Sciatic nerve (tissue), 2 donors: ENCODE measurements at regions not wholly inside any gene's neighbourhood (a gene's known extent, or its start where the extent isn't known, plus 50 kb on each side); places are given as distances from the start of the nearest gene placed in this dataset.

Experiments
- ATAC-seq: fragments of 200-7000 bp; cut with Tn5 transposase; one replicate; pipeline ENCODE4 v1.9.1; 2020; ENCODE audit warnings: mild to moderate bottlenecking, moderate library complexity
- DNase-seq: peaks from one replicate; pipeline ENCODE4 v3.0.0-alpha.2; 2020; ENCODE audit warnings: low spot score
- intact Hi-C: fragments of 100-400 bp; cut with DNase I; formaldehyde crosslinking; loops from one replicate; pipeline ENCODE4 v1.14.2; 2022
- donor health status: DM: no; HTN: no; CAD: no.
- donor health status: DM: no; HTN: no; CAD: no.

- ATAC-seq (no peak), DNase-seq (no peak)
- intact Hi-C loops, result no loop called here
Observed at GRCh38 chr3:147809206-147809605, 400.0 kb downstream of the ZIC1 start.

DNA sequence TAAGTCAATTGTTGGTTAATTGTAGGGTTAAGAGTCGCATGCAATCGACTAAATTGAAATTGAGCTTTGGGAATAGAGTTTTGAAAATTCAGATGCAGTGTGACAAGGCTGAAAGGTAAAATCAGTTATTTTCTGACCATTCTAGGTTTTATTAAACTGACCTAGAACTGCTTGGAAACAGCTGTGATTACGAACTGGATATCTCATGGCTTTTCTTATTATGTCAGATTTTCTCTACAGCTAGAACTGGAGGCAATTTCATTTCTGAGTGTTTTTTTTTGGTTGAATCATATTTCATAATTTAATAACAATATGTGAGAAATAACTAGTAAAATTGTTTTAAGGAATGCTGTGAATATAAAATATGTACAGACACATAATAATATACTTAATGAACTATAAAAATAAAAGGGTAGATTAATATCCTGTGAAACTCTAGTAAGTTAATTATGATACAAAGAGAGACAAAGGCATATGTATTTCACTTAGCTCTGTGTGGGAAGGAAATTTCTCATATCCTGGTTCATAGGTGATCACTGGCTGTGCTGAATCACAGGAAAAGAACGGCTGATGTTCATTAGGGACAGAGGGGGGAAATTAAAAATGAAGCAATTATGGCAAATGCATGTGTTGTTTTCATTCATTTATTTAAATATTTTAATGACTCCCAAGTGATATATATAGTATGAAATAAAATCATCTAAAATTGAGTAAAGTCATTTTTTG is 403.2 kb downstream of the ZIC1 start:
- no peak for DNase-seq
- intact Hi-C loops, result no loop called here
- ATAC-seq, result no peak

- intact Hi-C loops, result no loop called here
- ATAC-seq (no peak), DNase-seq (no peak)
Observed at GRCh38 chr3:147813256-147813655, 404.1 kb downstream of the ZIC1 start.

DNA sequence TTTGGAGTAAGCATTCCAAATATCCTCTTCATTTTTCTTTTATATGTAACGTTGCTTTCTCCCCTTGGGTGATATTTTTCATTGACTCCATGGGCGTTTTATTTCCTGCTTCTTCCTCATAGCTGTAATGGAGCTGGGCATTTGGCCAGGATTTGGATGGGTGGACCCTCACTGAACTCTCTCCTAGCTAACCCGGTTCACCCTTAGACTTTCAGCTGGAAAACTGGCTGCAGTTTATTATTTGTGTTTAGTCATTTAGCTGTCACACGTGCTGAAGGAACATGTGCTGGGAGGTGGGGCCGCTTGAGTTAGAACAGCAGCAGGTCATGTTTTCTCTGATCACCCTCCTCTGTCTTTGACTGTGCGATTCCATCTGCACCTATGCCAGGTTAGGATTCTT is 407.6 kb downstream of the ZIC1 start:
- DNase-seq (peak; percentile 79), ATAC-seq (peak; percentile 90)
- intact Hi-C loops, result no loop called here

DNA sequence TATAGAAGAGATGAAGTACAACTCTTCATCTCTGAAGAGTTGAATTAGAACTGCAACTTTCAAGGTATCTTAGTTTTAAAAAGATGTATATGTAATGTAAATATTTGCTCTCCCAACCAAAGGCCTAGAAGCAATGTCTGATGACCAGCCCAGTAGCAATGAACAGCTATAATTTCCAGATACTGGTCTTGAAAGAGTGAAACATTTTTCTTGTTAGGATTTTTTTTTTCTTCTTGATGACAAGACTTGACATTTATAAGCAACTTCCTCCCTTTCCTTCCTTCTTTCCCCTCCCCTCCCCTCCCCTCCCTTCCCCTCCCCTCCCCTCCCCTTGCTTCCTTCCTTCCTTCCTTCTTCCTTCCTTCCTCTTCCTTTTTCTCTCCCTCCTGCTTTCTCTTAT is 423.4 kb downstream of the ZIC1 start:
- DNase-seq (no peak), ATAC-seq (no peak)
- intact Hi-C loops, result no loop called here

- DNase-seq (no peak), ATAC-seq (no peak)
- intact Hi-C loops, result no loop called here
Observed at GRCh38 chr3:147836330-147836729, 427.2 kb downstream of the ZIC1 start.

- intact Hi-C loops, result no loop called here
- DNase-seq (no peak), ATAC-seq (no peak)
Observed at GRCh38 chr3:147838652-147839051, 429.5 kb downstream of the ZIC1 start.

- intact Hi-C loops, result no loop called here
- no peak for ATAC-seq
Observed at GRCh38 chr3:147843331-147843730, 434.2 kb downstream of the ZIC1 start.

DNA sequence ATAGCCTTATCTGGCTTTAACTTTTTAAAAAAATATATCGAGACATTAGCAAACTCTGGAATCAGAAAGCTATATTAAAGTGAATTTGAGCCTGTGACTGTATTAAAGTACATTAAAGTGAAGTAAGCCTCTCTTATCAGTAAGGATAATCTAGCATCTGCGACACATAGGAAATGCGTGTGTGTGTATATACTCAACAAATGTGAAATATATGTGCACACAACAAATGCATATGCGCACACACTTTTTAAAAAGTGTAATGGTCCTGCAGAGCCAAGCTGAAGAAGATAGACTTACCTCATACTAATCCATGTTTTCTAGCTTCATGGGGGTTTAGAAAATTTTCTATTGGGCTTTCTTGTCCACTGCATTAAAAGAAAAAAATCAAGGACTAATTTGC is 437.1 kb downstream of the ZIC1 start:
- intact Hi-C loops, result no loop called here
- ATAC-seq, result no peak
- no peak for DNase-seq

More at GRCh38 chr3:147843331-147843730, 434.2 kb downstream of the ZIC1 start:
- no peak for DNase-seq

- intact Hi-C loops, result no loop called here
- no peak for ATAC-seq
- no peak for DNase-seq
Observed at GRCh38 chr3:147846854-147847478, 437.8 kb downstream of the ZIC1 start.

- no peak for DNase-seq
- intact Hi-C loops, result no loop called here
- ATAC-seq, result no peak
Observed at GRCh38 chr3:147851062-147851461, 441.9 kb downstream of the ZIC1 start.

DNA sequence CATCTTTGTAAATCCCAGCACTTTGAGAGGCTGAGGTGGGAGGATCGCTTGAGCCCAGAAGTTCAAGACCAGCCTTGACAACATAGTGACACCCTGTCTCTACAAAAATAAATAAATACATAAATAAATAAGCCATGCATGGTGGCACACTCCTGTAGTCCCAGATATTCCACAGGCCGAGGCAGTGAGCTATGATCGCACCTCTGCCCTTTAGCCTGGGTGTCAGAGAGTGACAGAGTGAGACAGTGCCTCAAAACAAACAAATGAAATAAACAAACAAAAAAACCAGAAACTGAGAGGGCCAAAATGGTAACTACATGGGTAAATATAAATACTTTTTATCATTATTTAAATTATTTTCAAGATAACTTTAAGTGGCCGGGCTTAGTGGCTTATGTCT is 445.4 kb downstream of the ZIC1 start:
- no peak for ATAC-seq
- no peak for DNase-seq
- intact Hi-C loops, result no loop called here

GRCh38 chr3:147864754-147865354 is 455.7 kb downstream of the ZIC1 start:
- intact Hi-C loops, result no loop called here
- no peak for DNase-seq
- no peak for ATAC-seq

- ATAC-seq, result no peak
- intact Hi-C loops, result no loop called here
- no peak for DNase-seq
Observed at GRCh38 chr3:147866561-147866960, 457.4 kb downstream of the ZIC1 start.

GRCh38 chr3:147872568-147872967 is 463.4 kb downstream of the ZIC1 start:
- no peak for DNase-seq
- intact Hi-C loops, result no loop called here
- ATAC-seq, result no peak

- ATAC-seq (no peak), DNase-seq (no peak)
- intact Hi-C loops, result no loop called here
Observed at GRCh38 chr3:147875498-147875897, 466.3 kb downstream of the ZIC1 start.

DNA sequence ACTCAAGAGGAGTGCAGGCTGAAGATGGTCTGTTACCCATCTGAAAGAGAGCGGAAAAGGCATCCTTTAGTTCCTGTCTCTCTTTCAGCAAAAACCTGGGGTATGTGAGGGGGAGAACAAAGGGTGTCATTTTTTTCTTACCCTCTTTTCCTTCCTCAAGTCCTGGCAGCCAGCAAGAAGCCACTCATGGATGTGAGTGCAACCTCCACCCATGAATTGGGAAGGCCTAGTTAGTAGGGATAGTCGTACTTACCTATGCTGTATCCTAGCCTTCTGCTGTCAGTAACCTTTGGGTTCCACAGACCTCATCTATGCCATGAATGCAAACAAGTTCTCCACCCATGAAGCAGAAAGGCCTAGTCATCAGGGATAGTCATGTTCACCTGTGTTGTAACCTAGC is 472.8 kb downstream of the ZIC1 start:
- no peak for DNase-seq
- intact Hi-C loops, result no loop called here
- no peak for ATAC-seq

DNA sequence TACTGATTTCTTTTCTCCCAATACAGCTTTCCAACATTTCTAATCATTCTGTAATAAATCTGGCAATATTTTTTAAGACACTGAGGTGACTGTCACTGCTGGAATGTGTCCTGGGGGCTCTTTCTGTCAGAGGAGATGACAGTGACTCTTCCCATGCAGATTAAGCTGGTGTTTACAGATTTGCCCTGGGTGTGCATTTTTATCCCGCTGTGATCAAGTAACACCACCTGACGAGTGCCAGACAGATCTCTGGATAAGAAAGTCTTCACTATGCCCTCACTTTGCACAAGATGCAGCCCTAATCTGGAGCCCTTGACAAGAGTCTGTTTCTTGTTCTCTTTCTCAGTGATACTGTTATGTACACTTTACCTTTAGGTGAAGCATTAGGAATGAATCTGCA is 477.7 kb downstream of the ZIC1 start:
- DNase-seq, result no peak
- ATAC-seq, result no peak
- intact Hi-C loops, result no loop called here

DNA sequence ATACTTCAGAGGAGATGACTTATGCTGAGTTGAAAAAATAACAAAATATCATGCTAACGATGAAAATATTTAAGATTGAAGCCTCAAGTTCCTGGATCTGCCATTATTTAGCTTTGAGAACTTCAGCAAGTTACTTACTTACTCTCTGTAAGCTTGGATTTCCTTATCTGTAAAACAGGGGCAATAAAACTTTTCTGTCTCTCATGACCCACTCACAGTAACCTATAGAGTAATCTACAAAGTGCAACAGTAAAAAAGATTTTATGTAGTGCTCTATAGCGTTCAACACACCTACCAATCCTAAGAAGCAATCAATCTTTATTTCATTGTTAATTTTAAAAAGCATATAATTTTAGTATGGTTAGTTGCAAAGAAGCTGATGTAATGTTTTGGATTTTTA is 478.6 kb downstream of the ZIC1 start:
- intact Hi-C loops, result no loop called here
- DNase-seq (no peak), ATAC-seq (no peak)

DNA sequence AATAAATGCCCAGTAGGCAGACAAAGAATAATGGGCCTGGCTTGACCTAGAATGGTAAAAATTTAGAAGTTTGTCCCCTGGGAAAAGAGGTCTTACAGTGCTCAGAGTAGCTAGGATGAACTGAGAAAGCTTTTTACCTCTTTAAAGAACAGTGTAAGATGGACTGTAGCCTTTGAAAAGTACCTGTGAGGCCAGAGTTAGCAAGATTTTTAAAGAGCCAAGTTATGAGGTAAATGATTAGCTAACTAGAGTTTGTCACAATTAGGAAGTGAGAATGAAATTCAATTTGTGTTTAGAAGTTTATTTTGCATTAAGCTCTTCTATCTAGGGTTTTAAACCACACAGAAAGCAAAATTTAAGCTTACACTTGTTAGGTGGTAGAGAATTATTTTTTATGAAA is 480.9 kb downstream of the ZIC1 start:
- DNase-seq, result no peak
- intact Hi-C loops, result no loop called here
- ATAC-seq, result no peak

DNA sequence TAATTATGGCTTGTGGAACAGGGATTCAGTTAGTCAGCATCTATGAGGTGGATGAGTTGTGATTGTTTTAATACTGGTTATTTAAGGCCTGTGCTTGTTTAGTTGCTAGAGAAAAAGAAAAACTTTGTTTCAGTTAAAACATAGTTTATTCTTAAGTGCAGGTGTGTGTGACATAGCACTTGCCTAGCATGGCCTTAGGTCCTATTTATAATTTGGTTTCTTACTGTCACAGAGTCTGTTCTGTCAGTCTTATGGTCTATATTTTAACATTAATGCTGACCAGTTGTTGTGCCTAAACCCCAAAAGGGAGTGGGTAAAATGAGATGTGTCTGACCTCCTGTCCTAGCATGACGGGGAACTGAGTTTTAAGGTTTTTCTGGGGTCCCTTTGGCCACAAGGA is 486.3 kb downstream of the ZIC1 start:
- no peak for DNase-seq
- ATAC-seq, result no peak
- intact Hi-C loops, result no loop called here
